ENCODE measurements at regions not wholly inside any gene's neighbourhood (a gene's known extent, or its start where the extent isn't known, plus 50 kb on each side); places are given as distances from the start of the nearest gene placed in this dataset.

- TF ChIP-seq, protein P1, sequence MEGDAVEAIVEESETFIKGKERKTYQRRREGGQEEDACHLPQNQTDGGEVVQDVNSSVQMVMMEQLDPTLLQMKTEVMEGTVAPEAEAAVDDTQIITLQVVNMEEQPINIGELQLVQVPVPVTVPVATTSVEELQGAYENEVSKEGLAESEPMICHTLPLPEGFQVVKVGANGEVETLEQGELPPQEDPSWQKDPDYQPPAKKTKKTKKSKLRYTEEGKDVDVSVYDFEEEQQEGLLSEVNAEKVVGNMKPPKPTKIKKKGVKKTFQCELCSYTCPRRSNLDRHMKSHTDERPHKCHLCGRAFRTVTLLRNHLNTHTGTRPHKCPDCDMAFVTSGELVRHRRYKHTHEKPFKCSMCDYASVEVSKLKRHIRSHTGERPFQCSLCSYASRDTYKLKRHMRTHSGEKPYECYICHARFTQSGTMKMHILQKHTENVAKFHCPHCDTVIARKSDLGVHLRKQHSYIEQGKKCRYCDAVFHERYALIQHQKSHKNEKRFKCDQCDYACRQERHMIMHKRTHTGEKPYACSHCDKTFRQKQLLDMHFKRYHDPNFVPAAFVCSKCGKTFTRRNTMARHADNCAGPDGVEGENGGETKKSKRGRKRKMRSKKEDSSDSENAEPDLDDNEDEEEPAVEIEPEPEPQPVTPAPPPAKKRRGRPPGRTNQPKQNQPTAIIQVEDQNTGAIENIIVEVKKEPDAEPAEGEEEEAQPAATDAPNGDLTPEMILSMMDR (IDR thresholded peaks at IDR 0.05) = no peak
- no peak for TF ChIP-seq POLR2A (IDR thresholded peaks at IDR 0.05)
Measured at GRCh38 chr2:180520206-180520605, 460.2 kb upstream of the UBE2E3 start.
